ENCODE measurements at regions not wholly inside any gene's neighbourhood (a gene's known extent, or its start where the extent isn't known, plus 50 kb on each side); places are given as distances from the start of the nearest gene placed in this dataset.
"Not testable (repeated sequence)": the region's sequence is repeated elsewhere in the genome, so short reads cannot be mapped to it uniquely, and the experiment has no call there.

DNA sequence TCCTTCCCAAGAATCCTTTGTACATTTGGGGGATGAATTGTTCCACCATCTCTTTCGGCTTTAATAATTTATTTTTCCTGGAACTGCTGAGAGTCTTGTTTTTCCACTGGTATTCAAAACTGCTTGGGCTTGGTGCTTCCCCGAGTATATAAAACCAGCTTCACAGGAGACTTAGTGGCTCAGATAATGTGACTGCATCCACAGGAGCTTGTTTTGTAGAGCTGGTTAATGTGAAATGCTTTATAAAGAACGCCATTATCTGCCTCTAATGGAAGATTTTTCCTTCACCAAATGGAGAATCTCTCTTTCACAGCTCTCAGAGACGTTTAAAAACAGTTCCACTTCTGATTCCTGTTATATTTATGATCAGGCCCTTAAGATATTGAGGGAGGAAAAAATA is 935.5 kb downstream of the RAB28 start:
- no peak for DNase-seq

DNA sequence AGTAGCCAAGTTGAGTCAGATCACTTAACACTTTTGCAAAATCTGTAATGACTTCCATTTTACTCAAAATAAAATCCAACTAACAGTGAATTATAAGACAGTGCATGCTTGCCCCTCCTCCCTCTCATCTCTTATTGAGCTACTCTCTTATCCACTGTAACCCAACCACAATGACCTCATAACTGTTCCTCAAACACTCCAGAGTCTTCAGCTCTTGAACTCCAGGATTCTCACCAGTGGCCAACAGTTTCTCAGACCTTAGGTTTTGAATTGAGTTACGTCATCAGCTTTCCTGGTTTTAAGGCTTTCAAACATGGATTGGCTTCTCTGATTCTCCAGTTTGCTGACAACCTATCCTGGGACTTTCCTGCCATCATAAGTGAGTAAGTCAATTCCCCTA is 938.3 kb downstream of the RAB28 start:
- DNase-seq = no peak

DNA sequence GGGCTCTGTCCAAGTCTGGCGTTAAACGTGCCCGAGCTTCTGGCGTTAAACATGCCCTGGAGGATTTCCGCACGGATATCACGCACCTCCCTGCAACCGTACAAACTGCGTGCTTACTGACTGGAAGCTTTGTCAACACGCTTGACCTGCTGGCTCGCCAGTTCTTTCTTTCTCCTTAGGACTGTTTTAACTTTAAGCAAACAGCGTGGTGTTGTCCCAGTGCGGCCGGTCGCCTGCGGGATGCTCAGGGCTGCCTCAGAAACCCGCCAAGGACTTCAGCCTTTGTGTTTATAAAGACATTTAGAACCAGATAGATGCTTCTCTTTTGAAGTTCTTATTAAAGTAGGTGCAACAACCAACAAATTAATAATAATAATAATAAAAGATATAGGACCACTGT is 946.0 kb downstream of the RAB28 start:
- no peak for DNase-seq

GRCh38 chr4:12534684-12535083 is 949.5 kb downstream of the RAB28 start:
- DNase-seq = no peak

GRCh38 chr4:12519426-12519825 is 964.7 kb downstream of the RAB28 start:
- no peak for DNase-seq

DNA sequence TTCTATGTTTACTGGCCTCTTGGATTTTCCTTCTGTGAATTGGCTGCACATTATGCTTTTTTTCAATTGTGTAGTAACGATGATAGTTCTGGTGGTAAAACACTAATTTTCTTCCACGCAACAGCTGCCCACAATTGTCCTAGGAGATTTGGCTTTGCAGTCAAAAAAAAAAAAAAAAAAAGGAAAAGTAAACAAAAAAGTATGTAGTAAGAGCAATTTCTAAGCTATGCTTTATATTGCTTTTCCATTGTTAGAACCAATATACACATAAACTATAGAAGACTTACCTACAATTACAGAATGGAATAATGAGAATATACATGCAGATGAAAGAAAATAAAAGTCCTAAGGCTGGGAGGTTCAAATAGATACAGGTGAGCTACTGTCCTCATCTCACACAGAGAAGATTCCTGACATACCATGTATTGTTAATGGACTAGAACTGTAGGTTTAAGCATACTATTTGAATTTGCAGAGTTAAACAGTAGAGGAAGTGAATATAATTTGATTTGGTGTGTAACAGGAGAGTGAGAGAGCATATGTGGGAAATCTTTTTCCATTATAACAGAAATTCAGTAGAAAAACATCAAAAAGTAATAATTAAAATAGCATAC is 976.2 kb downstream of the RAB28 start:
- DNase-seq = no peak

DNA sequence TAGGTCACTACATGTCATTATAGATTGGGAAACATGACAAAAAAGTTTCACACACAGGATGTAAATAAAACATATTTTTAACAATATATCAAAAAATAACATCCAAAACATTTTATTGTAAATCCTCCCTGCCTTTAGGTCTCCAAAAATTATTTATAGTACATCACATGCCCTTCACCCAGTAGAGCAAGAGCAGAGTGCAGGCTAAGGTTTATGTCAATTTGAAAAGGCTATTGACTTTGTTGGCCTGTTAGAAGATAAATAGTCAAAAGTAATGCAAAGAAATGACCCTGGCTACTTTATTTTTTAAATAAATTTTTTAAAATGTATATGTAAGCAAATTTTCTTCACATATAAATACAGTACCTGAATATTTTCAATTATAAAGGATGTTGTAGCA is 983.7 kb downstream of the RAB28 start:
- no peak for DNase-seq

- no peak for DNase-seq
Observed at GRCh38 chr4:12499693-12500092, 984.4 kb downstream of the RAB28 start.

GRCh38 chr4:12495211-12495610 is 988.9 kb downstream of the RAB28 start:
- DNase-seq = no peak

DNA sequence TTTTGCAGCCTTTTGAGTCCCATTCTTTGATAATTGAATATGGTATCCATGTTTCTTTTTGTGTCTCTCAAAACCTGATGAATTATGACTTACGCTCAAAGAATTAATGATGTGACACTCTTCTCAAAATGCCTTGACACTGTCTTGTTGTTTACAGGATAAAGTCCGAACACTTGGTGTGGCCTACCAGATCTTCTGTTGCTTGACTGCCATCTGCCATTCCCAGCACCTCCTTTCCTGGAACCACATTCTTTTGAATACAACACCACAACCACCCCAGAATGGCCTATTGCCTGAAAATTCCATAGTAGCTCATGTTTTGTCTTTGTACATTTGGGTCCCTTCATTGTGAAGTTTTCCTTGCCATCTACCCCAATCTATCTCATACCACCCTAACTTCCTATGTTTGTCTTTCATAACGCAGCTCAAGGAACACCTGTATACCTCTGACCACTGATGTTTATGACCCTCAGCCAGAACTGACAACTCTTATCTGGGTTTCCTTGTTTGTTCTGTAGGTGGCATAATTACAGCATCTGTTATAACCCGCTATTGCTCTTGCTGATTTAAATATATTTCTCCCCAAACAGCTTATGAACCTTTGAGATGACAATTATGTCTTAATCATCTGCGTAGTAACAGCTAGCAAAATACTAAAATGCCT is 991.3 kb downstream of the RAB28 start:
- DNase-seq = no peak

- DNase-seq = peak; percentile 25
Observed at GRCh38 chr4:12488672-12489071, 995.5 kb downstream of the RAB28 start.

DNA sequence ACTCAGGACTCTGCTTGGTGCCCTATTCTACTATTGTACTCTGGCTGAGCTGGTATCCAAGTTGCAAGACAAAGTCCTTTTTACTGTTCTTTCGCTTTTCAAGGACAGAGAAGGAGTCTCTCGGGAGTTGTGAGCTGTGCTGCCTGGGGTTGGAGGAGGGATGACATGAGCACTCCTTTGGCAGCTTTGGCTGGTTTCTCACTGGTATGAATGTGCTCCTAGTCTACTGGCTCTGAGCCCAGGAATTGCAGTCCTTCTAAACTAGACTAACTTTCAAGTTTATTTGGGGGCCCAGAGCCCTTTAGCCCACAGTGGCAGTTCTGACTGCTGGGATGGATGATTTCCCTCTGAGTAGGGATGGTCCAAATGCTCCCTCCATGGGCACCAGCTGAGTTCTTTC is 997.1 kb downstream of the RAB28 start:
- DNase-seq = no peak

DNA sequence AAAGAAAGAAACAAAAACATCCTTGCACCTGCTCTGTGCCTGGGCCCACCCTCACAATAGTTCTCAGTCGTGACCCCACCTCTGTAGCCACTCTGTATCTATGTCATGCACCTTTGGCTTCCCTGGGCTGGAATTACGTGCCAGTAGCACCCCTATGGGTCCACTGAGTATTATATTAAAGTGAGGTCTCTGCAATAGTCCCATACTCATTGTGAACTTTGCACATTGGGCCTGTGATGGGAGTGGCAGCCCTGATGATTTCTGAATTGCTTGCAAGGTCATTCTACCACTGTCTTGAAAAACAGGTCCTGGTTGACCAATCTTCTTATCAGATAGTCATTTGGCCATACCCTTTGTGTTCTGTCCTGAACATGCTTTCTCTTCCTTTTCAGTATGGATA is 1012.1 kb downstream of the RAB28 start:
- no peak for DNase-seq

DNA sequence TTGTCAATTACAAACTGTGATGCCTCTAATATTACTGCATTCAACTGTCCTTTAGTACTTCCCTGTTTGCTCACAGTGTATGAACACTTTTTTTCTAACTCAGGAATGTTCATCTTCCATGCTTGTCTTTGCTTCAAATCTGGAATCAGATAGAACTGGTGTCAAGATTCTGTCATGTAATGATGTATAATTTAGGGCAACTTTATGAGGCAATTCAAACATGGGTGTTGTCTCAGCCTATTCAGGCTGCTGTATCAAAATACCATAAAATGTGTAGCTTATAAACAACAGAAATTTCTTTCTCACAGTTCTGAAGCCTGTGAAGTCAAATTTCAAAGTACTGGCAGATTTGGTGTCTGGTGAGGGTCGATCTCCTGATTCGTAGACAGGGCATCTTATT is 1012.9 kb downstream of the RAB28 start:
- no peak for DNase-seq

- not testable (repeated sequence) for DNase-seq
Observed at GRCh38 chr4:12461576-12461975, 1022.6 kb downstream of the RAB28 start.

- no peak for DNase-seq
Observed at GRCh38 chr4:12459126-12459525, 1025.0 kb downstream of the RAB28 start.

GRCh38 chr4:12458621-12459020 is 1025.5 kb downstream of the RAB28 start:
- no peak for DNase-seq

GRCh38 chr4:12452291-12452690 is 1023.6 kb upstream of the HS3ST1 start:
- no peak for DNase-seq

DNA sequence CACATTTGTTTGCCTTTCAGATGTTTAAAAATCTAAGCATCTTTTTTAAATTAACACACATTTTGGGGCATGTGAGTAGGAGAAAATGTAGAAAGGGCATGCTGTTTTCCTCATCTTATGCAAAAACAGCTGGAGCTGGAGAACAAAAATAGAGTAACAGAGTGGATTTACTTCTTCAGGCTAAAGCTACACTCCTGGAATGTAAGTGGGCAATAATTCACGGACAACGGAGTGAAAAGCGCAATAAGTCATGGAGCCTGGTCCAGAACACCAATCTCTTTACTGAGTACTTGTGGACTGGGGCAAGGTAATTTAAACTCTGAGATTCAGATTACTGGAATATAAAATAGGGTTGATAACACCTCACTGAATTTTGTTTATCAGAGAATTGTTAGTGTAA is 1018.8 kb upstream of the HS3ST1 start:
- no peak for DNase-seq

GRCh38 chr4:12446657-12447185 is 1018.0 kb upstream of the HS3ST1 start:
- no peak for DNase-seq

GRCh38 chr4:12446256-12446655 is 1017.6 kb upstream of the HS3ST1 start:
- no peak for DNase-seq

DNA sequence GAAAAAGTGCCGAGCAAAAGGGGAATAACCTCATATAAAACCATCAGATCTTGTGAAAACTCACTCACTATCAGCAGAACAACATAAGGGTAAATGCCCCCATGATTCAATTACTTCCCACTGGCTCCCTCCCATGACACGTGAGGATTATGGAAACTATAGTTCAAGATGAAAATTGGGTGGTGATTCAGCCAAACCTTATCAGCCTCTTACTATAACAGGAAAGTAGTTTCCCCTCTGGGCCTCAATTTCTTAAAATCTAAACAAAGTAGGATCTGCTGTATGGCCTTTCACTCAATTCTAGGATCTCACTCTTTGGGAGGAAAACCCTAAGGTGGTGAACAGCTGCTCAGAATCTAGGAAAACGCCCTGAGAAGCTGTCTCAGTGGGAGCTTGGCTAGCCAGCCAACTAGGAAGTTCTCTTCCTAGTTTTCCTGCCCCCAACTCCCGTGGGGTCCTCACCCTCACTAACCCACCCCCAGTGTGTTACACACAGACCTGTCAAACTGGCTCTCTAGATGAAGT is 1017.1 kb upstream of the HS3ST1 start:
- no peak for DNase-seq

GRCh38 chr4:12439633-12440305 is 1011.1 kb upstream of the HS3ST1 start:
- DNase-seq = no peak

DNA sequence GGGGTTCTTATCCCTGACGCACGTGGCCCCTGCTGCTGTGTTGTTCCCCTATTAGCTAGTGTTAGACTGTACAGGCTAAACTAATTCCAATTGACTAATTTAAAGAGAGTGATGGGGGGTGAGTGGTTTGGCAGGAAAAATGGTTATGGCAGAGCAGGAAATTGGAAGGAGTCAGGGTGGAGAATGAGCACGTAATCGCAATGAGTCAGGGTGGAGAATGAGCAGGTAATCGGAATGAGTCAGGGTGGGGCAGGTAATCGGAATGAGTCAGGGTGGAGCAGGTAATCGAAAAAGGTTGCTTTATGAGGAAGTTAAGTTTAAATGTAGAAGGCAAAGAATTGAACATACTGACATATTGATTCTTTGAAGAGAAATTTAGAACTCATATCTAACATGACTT is 1002.6 kb upstream of the HS3ST1 start:
- DNase-seq = not testable (repeated sequence)

Measured in NCI-H187 treated with DMSO at 0.1 percent for 48 hours (cell line).